NCI-H2196 (cell line): ENCODE measurements at regions not wholly inside any gene's neighbourhood (a gene's known extent, or its start where the extent isn't known, plus 50 kb on each side); places are given as distances from the start of the nearest gene placed in this dataset.
"Not testable (repeated sequence)": the region's sequence is repeated elsewhere in the genome, so short reads cannot be mapped to it uniquely, and the experiment has no call there.

Experiments
- DNase-seq: peaks from one replicate; lab custom pipeline; 2025; ENCODE audit not compliant: unreplicated experiment; lab: John Stamatoyannopoulos, UW

DNA sequence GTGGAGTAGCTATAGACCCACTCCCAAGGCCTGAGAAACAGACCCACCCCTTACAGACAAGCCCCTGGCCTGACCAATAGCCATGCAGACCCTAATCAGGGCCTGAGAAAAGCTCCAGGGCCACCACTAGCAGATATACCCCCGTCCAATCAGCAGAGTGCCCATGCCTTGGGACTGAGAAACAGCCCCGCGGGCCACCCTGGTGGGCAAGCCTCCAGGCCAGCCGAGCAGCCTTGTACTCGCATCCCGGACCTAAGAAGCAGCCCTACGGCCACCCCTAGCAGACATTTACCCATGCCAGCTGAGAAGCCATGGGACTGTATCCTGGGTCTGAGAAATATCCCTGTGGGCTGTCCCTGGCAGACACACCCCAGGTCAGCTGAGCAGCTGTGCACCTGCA, 436.5 kb downstream of the SMARCA1 start:
- no peak for DNase-seq

- DNase-seq, result not testable (repeated sequence)
These were observed 439.0 kb downstream of the SMARCA1 start for GRCh38 chrX:129084291-129084690.

DNA sequence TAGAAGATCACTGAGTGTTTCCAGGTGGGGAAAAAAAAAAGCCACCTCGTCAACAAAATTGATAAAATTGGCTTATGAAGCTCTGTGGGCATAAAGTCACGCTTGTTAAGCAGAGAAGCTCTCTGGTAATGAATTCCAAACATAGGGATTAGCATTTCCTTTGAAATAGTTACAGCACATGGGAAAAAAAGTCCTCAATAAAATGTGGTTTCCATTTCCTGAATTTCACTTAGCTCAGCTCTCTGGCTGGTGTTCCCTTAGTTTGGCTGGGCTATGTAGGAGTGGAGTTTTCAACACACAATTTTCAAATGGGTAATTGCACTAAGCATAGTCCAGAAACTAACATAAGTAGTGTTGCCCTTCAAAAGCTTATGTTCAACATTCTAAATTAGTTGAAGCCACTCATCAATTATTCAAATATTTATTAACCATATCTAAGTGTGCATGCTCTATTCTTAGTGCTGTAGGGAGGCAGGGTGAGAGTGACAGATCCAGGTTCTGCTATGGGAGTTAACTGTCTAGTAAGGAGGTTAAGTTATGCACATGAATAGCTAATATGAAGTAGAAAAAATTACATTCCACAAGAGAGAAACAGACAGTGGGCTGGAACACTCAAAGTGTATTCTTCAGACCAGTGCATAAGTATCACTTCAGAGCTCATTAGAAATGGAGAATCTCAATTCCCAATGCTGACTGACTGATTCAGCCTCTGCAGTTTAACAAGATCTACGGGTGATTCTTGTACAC, 445.7 kb downstream of the SMARCA1 start:
- DNase-seq, result no peak

GRCh38 chrX:129071390-129071789, 451.9 kb downstream of the SMARCA1 start:
- no peak for DNase-seq

DNA sequence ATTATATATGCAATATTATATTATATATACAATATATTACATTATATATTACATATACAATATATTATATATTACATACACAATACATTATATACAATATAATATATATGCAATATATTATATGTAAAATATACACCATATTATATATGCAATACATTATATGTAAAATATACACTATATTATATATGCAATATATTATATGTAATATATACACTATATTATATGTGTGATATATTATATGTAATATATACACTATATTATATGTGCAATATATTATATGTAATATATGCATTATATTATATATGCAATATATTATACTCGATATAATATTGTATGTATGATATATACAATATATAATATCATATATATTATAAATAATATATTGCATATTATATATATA, 457.4 kb downstream of the SMARCA1 start:
- DNase-seq, result no peak

GRCh38 chrX:129058405-129058804, 464.9 kb downstream of the SMARCA1 start:
- DNase-seq, result no peak

- no peak for DNase-seq
These were observed 480.2 kb downstream of the SMARCA1 start for GRCh38 chrX:129043138-129043537.

DNA sequence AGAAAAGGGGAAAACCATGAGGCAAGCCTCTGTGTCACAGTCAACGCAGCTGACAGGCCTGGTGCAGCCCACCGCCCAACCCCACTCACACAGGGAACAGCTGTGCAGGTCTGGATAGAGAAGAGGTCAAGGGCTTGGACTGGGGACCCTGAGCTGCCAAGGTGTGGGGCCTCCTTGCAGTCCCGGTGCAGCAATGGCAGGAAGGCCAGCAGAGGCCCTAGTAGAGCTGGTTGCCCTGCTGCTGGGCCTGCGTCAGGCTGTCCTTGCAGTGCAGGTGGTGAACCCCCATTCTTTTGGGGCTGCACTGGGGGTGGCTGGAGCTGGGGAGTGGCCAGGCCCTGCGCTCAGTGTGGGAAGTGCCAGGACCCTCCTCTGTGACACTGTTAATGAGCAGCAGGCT, 482.0 kb downstream of the SMARCA1 start:
- DNase-seq, result no peak

DNA sequence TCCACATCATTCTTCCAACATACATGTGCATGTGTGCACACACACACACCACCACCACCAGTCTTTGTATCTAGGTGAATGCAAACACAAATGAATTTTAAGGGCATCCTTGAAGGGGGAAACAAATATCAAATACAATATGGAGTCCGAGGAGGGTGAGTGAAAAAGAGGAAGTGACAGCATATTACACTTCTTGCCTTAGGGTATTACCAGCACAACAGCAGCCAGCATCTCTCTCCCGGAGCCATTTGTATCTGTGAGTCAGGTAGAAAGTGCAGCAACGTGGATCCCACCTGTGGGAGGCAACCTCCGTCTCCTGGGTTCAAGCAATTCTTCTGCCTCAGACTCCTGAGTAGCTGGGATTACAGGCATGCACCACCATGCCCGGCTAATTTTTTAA, 483.2 kb downstream of the SMARCA1 start:
- no peak for DNase-seq

DNA sequence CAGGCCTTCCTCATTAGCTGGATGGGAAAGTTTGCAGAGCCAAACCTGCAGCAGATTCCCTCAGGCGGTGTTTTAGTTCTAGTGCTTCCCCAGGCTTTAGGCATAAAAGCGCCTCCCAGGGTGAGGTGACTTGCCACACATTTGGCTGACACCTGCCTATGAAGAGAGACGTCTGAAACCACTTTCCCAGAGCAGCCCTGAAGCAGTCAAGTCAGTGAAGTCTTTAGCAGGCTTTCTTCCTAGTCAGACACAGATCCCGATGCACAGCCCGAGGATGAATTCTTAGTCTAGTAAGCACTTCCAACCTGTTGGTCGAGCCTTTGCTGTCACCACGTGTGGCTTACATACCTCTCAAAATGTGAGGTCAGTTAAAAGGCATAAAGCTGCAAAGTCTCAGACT, 484.1 kb downstream of the SMARCA1 start:
- no peak for DNase-seq

- no peak for DNase-seq
These were observed 485.9 kb downstream of the SMARCA1 start for GRCh38 chrX:129037389-129037788.

- DNase-seq, result no peak
These were observed 488.1 kb downstream of the SMARCA1 start for GRCh38 chrX:129035180-129035579.

DNA sequence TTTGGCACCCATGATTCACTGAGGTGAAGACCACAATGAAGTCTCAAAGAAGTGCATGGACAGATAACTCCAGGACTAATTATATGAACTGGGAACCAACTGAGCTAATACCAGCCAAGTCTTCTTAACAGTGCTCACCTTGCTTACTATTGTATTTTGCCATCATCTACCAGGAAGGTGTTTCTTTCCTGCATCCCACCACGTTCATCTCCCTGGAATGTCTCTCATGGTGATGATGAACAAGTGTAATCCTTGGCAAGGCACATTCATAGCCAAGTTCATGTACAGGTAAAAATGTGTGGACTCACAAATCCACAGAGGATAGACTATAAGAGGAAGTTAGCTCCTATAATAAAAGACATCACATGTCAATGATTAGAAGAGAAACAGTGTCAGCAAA, 489.1 kb downstream of the SMARCA1 start:
- DNase-seq, result no peak

DNA sequence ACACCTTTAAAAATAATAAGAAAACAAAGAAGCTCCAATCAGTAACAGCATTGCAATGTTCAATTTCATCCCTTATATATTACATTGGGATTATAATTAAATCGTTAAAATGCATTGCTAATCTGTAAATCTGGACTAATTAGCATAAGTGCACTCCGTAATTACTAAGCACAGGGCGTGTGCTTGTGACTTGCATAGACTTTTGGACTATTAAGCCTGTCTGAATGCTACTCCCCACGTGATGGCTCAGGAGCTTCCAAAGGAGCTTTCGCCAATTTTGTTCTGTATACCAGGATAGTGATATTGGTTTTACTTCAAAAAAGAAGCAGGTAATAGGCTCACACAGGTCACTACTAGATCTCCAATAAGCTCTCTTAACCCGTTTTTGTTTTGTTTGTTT, 497.1 kb downstream of the SMARCA1 start:
- DNase-seq, result no peak

- DNase-seq, result no peak
These were observed 497.9 kb downstream of the SMARCA1 start for GRCh38 chrX:129025376-129025775.

DNA sequence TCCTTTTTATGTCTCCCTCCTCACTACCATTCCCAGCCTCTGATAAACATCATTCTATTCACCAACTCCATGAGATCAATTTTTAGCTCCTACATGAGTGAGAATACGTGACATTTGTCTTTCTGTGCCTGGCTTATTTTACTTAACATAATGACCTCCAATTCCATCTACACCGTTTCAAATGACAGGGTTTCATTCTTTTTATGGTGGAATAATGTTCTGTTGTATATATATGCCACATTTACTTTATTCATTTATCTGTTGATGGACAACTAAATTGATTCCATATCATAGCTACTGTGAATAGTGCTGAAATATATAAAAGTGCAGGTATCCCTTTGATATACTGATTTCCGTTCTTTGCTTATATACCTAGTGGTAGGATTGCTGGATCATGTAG, 503.9 kb downstream of the SMARCA1 start:
- no peak for DNase-seq

DNA sequence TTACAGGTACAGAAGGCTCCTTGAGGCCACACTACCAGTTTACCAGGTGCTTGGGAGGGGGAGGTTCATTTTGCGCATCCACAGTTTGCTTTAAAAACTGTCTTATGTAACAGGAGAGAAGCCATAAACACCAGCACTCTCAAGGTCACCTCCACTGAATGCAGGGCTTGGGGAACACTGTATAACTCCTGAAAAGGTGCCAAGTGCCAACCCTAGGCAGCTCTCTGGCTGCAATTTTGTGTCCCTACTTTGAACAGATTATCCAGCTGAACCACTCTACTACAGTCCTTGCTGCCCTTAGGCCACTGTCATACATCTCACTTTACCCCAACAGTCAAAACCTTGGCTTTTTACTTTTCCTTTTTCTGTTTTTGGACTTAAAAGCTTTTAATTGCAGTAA, 507.9 kb downstream of the SMARCA1 start:
- no peak for DNase-seq

DNA sequence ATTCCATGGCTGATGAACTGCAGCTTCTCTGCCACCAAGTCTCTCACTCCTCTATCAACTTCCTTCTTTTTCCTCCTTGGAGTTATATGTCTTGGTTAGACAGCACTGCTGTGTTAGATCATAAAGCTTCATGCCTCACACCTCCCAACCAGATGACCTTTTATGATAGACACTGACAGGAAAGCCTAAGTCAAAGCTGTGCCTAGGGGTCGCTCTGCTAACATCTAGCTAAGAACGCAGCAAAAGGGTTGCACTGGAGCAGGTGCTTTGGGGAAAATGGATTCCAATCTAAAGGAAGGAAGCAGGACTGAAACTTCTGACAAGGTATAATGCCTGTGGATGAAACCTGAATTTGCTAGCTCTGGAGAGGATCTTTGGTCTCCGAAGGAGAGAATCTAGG, 509.7 kb downstream of the SMARCA1 start:
- no peak for DNase-seq

GRCh38 chrX:129007631-129008030, 515.7 kb downstream of the SMARCA1 start:
- no peak for DNase-seq

- no peak for DNase-seq
These were observed 516.8 kb downstream of the SMARCA1 start for GRCh38 chrX:129006491-129006890.

GRCh38 chrX:129000797-129001196, 522.5 kb downstream of the SMARCA1 start:
- no peak for DNase-seq

- DNase-seq, result peak; percentile 27
These were observed 523.3 kb downstream of the SMARCA1 start for GRCh38 chrX:129000018-129000417.
